ENCODE measurements at regions not wholly inside any gene's neighbourhood (a gene's known extent, or its start where the extent isn't known, plus 50 kb on each side); places are given as distances from the start of the nearest gene placed in this dataset.

- TF ChIP-seq BHLHE40 (IDR thresholded peaks at IDR 0.05; ENCODE audit: borderline replicate concordance) (no peak), FOXK2 (IDR thresholded peaks at IDR 0.05) (no peak), ELF4 (IDR thresholded peaks at IDR 0.05) (no peak), SP1 (IDR thresholded peaks at IDR 0.05) (no peak), ARNT (IDR thresholded peaks at IDR 0.05) (no peak), HDGF (IDR thresholded peaks at IDR 0.05; ENCODE audit: borderline replicate concordance) (no peak), LEF1 (IDR thresholded peaks at IDR 0.05; ENCODE audit: borderline replicate concordance) (no peak), L3MBTL2 (conservative IDR thresholded peaks at IDR 0.05) (no peak), ZNF384 (IDR thresholded peaks at IDR 0.05) (no peak), NFRKB (IDR thresholded peaks at IDR 0.05) (no peak), FOXM1 (IDR thresholded peaks at IDR 0.05; ENCODE audit: borderline replicate concordance) (no peak), PKNOX1 (IDR thresholded peaks at IDR 0.05) (no peak), TARDBP (IDR thresholded peaks at IDR 0.05) (no peak), FOXA1 (IDR thresholded peaks at IDR 0.05) (no peak), CTBP1 (IDR thresholded peaks at IDR 0.05; ENCODE audit: borderline replicate concordance) (no peak), SUZ12 (IDR thresholded peaks at IDR 0.05) (no peak)
- POLR2A ChIA-PET, result no interaction called here
- no peak for DNase-seq (ENCODE audit: extremely low spot score)
- CTCF ChIA-PET, result no interaction called here
Measured at GRCh38 chr16:86202760-86203426, 303.9 kb downstream of the IRF8 start.

DNA sequence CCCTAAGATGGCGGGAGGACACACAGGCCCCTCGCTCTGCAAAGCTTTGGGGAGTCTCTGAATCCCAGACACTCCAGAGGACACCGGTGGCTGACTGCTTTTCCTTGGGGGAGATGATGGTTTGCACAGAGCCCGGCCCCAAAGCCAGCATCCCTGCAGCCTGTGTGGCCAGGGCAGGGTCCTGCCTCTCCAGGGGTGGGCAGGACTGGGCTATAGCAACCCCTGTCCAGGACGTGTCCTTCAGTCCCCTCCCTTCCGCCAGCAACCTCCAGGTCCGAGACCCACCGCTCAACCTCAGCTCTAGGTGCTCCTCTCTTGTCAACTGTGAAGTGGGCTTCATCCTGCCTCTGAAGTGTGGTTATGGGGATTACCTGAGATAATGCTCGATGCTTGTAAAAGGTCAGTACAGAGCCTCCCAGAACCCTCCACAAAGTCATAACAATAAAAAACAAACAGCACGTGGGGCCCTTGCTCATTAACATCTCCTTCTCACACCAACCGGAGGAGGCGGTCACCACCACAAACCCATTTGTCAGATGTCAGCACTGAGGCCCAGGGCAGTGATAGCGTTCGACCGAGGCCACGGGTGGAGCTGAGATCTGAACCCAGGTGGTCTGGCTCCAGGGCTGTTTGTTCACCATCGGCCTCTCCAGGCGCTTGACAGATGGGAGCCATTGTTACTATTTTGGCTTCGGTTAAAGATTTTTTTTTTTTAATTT, 304.8 kb downstream of the IRF8 start:
- ChIA-PET POLR2A (no interaction called here), CTCF (no interaction called here)
- no peak for TF ChIP-seq NFRKB (IDR thresholded peaks at IDR 0.05)
- TF ChIP-seq FOXA1 (IDR thresholded peaks at IDR 0.05), result no peak
- no peak for TF ChIP-seq ELF4 (IDR thresholded peaks at IDR 0.05)
- no peak for DNase-seq (ENCODE audit: extremely low spot score)

DNA sequence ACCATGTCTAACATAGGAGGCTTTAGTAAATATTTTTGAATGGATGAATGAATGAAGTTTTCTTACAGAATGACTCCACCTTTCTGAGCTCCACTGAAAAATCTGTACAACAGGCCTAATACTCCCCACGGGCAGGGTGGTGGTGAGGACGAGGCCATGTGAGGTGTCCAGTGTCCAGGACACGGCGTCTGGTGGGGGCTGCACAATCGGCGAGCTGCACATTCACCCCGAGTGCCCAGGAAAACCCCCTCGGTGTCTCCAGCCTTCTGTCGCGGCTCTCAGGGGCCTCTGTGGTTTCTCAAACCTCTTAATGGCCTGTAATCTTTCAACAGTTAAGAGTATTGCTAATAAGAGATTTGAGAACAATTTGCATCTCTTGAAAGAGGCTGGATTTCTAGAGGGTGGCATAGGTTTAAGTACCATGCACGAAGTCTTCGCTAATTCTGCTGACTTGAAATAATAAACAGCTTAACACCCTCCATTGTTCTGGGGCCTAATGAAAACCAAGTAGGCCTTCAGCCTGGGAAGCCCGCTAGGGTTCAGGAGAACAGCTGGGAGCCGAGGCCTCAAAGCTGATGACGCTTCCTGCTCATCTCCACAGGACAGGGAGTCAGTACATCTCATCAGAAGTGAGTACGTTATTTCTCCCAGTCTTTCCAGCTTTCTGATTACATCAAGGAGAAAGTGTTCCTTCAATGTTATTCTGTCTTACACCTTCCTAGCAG, 304.6 kb upstream of the FOXF1 start:
- no peak for DNase-seq (ENCODE audit: extremely low spot score)
- ChIA-PET POLR2A (no interaction called here), CTCF (interaction anchor here (0.5 kb wide), 1 partner anchor 444 kb away, joined by 4 read pairs; no protein-coding TSS in a partner anchor)
- no peak for TF ChIP-seq ZNF384 (IDR thresholded peaks at IDR 0.05)
- no peak for TF ChIP-seq SP1 (IDR thresholded peaks at IDR 0.05)

DNA sequence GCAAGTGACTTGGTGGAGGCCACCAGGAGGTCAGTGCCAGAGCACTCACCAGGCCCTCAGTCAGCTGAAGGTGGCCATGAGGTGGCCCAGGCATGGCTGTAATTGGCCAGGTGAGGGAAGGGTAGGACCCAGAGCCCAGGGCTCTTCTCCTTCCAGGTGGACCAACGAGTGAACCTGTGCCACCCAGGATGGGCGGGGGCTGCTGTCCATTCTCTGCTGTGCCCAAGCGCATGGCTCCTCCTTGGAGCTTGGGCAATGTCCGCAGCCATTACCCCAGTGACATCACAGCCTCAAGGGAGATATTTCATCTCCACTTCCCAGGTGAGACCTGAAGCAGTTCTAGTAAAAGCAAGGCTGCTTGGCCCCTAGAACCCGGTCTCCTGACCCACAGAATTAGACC, 303.0 kb upstream of the FOXF1 start:
- no peak for DNase-seq (ENCODE audit: extremely low spot score)
- ChIA-PET CTCF (no interaction called here), POLR2A (no interaction called here)
- no peak for TF ChIP-seq CTBP1 (IDR thresholded peaks at IDR 0.05; ENCODE audit: borderline replicate concordance)
- TF ChIP-seq ARNT (IDR thresholded peaks at IDR 0.05), result no peak
- no peak for TF ChIP-seq SUZ12 (IDR thresholded peaks at IDR 0.05)
- TF ChIP-seq PKNOX1 (IDR thresholded peaks at IDR 0.05), result no peak
- no peak for TF ChIP-seq HDGF (IDR thresholded peaks at IDR 0.05; ENCODE audit: borderline replicate concordance)
- no peak for TF ChIP-seq NFRKB (IDR thresholded peaks at IDR 0.05)
- TF ChIP-seq L3MBTL2 (conservative IDR thresholded peaks at IDR 0.05), result no peak
- TF ChIP-seq FOXA1 (IDR thresholded peaks at IDR 0.05), result no peak
- TF ChIP-seq BHLHE40 (IDR thresholded peaks at IDR 0.05; ENCODE audit: borderline replicate concordance), result no peak
- TF ChIP-seq LEF1 (IDR thresholded peaks at IDR 0.05; ENCODE audit: borderline replicate concordance), result no peak
- no peak for TF ChIP-seq TARDBP (IDR thresholded peaks at IDR 0.05)
- no peak for TF ChIP-seq FOXK2 (IDR thresholded peaks at IDR 0.05)
- TF ChIP-seq ZNF384 (IDR thresholded peaks at IDR 0.05), result no peak
- TF ChIP-seq SP1 (IDR thresholded peaks at IDR 0.05), result no peak
- TF ChIP-seq ELF4 (IDR thresholded peaks at IDR 0.05), result no peak
- no peak for TF ChIP-seq FOXM1 (IDR thresholded peaks at IDR 0.05; ENCODE audit: borderline replicate concordance)

- POLR2A ChIA-PET, result no interaction called here
- no peak for DNase-seq (ENCODE audit: extremely low spot score)
- CTCF ChIA-PET, result interaction anchor here (0.7 kb wide), 1 partner anchor 165 kb away, joined by 3 read pairs; no protein-coding TSS in a partner anchor
- TF ChIP-seq SUZ12 (IDR thresholded peaks at IDR 0.05) (no peak), FOXA1 (IDR thresholded peaks at IDR 0.05) (no peak), ELF4 (IDR thresholded peaks at IDR 0.05) (no peak), BHLHE40 (IDR thresholded peaks at IDR 0.05; ENCODE audit: borderline replicate concordance) (no peak), SP1 (IDR thresholded peaks at IDR 0.05) (no peak), CTBP1 (IDR thresholded peaks at IDR 0.05; ENCODE audit: borderline replicate concordance) (no peak)
Measured at GRCh38 chr16:86209202-86209601, 301.1 kb upstream of the FOXF1 start.

DNA sequence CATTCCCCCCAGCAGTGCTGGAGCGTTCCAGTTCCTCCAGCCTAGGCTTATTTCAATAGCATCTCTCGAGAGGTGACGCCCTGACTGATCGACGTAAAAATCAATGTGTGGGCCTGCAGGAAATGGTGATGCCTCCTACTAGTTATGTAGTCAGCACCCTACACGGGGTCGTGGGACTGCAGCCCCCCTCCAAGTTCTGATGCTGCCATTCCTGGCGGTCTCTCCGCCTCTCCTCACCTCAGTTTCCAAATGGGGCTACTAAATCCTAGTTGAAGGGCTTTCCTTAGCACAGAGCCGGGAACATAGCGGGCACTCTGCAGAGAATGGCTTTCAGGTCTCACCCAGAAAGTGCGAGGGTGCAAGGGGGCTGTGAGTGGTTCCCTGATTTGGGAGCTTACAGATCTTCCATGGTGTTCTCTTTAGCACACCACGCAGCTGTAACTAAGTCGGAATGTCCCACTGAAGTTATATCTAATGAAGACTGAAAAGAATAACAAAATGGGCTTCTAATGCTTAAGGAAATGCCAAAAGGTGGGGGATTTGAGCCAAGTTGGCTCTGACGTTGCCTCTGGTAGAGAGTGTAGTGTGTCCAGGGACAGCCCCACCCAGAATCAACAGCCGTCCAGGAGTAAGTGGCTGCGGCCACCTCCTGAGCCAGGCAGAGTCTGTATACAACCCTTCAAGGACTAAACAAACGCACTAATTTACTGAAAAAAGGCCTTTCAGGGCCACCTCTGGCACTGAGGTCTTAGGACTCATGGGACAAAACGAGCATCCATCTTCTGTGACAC, 299.7 kb upstream of the FOXF1 start:
- no peak for TF ChIP-seq SUZ12 (IDR thresholded peaks at IDR 0.05)
- no peak for TF ChIP-seq TARDBP (IDR thresholded peaks at IDR 0.05)
- TF ChIP-seq PKNOX1 (IDR thresholded peaks at IDR 0.05), result no peak
- ChIA-PET POLR2A (no interaction called here), CTCF (no interaction called here)
- DNase-seq (ENCODE audit: extremely low spot score), result no peak
